COLO829 (cell line): ENCODE measurements at regions not wholly inside any gene's neighbourhood (a gene's known extent, or its start where the extent isn't known, plus 50 kb on each side); places are given as distances from the start of the nearest gene placed in this dataset.

Experiments used
- DNase-seq: peaks from one replicate; pipeline ENCODE4 v3.0.0; 2012; ENCODE audit warnings: low spot score

DNA sequence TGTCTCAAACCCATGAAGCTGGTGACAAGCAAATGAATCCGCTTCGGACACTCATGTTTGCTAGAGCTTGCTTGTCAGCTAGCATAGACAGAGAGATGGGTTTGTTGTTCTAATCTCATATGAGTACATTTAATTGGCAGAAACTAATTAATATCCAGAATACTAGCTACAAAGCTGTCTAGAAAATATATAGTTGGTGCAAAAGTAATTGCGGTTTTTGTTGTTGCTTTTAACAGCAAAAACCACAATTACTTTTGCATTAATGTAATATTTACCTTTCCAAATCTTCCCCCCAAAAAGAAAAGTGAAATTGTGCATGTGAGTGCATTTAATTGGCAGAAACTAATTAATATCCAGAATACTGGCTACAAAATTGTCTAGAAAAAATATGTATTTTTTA, 1115.2 kb downstream of the TDRD15 start:
- DNase-seq: no peak

DNA sequence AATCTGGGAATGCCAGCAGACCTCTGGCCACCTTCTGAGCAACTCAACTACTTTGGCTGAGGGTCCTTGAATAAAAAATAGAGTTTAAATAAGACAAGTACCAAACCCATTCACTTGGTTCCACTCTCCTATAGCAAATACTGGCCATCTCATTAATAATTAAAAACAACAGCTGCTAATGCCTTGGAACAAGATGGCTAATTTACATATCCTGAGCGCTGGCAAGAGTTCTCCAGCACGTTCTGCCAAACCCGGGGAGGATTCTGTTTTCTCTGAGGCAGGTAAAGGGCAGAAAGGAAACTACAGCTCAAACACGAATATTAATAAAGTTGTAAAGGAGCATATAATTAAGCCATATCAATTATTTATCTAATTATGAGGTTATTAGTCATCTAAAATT, 1123.7 kb downstream of the TDRD15 start:
- DNase-seq: no peak

DNA sequence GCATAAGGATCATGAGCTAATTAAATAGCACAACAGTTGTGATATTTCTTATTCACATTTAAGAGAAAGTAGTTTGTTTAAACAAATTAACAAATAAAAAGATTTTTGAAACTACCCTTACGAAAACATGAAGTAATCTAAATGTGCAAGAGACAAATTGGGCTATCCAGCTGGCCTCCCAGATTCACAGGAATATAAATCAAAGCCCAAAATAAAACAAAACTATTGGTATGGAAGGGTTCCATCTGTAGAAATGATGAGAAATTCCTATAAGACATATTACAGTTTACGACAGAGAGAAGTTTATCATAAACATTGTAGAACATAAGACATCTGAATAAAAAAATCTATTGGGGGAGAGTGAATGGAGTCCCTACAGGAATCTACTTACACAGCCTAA, 1125.1 kb downstream of the TDRD15 start:
- DNase-seq: no peak

DNA sequence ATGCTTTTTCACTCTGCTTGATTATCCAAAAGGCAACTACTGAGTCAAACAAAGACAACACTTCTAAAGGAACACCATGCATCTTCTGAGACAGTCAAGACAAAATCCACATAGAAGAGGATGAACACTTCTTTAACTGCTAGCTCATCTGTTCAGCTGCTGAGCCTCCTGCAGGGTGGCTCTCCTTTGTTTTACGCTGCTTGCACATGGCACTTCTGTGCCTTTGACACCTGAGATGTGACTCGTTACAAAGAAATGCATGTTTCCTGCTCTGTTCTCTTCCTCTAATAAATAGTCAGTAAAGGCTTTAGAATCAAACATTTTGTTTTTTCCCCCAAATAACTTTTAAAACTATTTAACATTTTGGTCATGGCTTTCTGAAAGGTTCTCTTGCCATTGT, 1129.4 kb downstream of the TDRD15 start:
- no peak for DNase-seq

DNA sequence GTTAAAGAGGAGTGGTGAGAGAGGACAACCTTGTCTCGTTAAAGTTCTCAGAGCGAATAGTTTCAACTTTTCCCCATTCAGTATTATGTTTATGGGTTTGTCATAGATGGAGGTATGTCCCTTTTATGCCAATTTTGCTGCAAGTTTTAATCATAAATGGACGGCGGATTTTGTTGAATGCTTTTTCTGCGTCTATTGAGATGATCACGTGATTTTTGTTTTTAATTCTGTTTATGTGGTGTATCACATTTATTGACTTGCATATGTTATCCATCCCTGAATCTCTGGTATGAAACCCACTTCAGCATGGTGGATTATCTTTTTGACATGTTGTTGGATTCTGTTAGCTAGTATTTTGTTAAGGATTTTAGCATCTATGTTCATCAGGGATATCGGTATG, 1123.8 kb upstream of the KLHL29 start:
- DNase-seq: no peak

DNA sequence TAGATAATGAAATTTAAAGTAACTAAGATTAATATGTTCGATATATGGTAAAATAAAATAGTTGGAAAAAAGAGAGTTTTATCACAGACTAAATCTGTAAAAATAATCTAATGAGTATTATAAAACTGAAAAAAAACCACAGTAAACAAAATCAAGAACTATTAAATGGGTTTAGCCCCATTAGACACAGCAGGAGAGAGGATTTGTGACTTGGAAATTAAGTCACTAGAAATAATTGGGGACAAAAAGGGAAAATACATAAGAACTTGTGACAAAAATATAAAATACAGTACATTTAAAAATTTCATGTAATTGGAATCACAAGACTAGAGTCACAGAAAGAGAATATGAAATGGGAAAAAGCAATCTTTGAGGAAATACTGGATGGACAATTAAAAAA, 1114.6 kb upstream of the KLHL29 start:
- no peak for DNase-seq

DNA sequence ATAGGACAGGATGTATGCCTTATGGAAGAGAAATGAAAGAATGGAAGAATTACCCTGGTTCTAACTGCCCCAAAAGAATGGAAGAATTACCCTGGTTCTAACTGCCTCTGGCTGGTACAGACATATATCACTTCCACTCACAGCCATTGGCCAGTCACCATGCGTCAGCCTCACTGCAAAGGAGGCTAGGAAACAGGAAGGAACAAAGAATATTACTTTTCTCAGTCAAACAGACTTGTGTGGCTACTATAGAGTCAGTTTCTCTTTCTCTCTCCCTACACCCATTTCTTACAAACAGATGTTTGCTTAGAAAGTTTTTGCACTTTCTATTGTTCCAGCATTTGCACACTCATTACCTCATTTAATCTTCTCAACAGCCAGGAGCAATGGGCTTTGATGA, 1111.1 kb upstream of the KLHL29 start:
- no peak for DNase-seq

DNA sequence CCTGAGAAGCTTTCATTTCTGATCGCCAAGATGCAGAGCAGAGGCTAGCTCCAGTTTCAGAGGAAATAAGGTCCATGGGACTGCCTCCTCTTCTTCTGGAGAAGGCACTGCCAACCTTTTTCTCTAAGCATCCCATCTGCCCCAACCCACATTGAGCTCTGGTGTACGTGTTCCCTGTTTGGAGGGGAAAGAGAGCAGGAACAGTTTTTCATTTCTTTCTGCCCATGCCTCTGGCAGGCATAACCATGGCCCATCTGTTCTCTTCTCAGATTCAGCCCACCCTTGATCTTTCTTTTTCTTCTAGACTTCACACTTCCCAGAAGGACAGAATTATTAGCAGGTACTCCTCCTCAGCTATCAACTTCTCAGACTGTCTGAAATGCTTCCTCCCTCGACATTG, 1110.3 kb upstream of the KLHL29 start:
- no peak for DNase-seq

DNA sequence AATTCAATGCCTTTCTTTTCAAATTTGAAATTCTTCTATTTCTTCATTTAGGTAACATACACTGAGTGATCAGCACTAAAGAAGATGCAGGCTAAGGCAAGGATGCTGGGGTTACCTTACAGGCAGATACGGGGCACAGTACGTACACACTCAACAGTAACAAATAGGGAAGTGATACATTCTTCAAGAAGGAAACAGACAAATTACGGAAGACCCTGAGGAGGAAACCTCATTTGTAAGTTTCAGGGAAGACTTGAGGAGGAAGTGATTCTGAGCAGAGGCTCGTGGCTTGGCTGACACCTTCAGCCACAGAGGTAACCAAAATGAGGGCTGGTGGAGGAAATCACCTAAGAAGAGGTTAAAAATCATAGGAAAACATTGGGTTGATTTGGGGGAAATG, 1108.3 kb upstream of the KLHL29 start:
- no peak for DNase-seq

DNA sequence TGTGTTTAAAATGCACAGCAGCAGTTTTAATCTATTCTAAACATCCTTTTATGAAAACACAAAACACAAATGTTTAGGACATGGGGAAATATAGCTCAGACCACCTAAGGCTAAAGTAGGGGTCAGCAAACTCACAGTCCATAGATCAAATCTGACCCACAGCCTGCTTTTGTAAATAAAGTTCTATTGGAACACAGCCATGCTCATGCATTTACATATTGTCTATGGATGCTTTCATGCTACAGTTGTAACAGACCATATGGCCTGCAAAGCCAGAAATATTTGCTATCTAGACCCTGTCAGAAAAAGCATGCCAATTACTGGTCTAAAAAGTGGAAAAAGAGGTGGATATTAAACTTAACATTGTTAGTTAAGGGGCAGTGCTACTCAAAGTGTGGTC, 1105.4 kb upstream of the KLHL29 start:
- no peak for DNase-seq

DNA sequence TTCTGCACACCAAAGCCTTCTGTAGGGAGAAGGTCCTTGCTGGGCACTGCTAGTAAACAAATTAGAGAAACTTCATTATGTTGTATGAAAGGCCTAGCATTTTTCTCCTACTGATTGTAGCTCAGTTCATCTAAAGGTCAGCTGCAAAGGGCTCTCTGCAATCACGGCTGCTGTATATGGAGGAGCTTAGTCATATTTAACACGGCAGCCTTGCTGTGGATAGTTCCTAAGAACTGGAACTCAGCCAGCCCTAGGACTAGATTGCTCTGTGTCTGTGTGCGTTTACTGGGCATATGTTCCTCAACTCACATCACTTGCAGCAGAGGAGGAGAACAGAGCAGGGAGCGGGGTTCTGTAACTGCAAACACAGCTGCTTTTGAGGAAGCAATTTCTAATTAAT, 1103.9 kb upstream of the KLHL29 start:
- DNase-seq: peak; percentile 46

DNA sequence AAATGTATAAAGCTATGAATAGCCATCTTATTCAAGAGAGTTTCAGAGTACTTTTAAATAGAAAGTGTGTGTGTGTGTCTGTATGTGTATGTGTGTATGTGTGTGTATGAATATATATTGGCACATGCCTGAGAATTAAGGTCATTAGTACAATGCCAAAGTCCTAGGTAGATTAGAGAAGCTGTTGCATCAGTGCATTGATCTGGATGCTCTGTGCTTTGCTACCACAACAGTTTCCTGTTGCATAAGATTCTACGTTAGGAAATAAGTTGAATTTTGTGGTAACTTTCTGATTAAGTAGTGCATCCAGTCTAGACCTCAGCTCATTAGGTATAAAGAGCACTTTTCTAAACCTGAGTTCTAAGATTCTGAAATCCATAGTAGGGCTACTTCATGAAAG, 1102.8 kb upstream of the KLHL29 start:
- no peak for DNase-seq

DNA sequence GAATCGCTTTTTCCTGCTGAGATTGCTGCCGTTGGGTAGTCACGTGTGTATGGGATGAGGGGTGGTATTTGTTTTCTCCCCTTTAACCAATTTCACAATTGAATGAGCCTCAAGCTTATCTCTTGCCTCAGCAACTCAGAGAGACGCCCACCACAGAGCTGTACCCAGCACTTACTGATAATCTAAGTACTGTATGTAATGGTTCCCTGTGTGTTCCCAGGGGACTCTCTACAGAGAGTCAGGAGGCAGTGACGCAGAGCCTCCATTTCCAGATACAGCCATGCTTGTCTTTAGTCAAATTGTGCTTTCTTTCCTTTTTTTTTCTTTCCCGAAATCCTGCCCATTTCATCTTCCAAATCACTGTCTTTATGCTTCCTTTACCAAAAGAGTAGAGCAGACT, 1102.1 kb upstream of the KLHL29 start:
- DNase-seq: no peak

DNA sequence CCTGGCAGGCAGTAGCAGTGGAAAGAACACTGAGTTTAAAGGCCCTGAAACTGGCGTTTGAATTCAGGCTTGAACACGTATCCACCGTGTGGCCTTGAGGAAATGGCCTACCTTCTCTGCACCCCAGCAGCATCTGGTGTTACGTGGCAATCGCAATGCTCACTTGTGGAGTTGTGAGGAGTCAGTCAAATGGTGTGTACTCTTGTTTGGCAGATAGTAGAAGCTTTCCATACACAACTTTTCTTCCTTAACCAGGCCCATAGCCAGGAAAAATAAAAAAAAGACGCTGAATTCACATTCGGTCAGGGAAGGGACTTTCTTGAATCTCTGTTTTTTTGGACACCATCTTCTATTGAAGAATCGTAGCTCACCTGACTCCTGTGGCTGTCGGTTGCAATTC, 1101.5 kb upstream of the KLHL29 start:
- no peak for DNase-seq

DNA sequence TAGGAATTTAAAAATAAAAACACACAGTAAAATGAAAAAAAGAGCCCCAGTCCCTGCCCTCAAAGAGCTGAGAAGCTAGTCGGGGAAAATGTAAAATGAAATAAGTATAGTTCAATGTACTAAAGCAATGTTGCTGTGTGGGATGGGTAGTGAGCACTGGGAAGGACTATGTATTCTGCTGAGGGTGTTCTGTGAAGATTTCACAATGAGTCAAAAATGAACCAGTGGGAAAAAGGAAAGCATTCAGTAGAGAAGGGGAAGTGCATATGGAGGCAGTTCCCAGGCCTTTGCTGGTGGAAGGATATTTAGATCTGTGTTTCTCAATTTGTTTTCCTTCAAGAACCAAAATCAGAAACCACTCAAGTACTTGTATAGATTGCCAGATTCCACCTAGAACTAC, 1094.7 kb upstream of the KLHL29 start:
- DNase-seq: no peak

DNA sequence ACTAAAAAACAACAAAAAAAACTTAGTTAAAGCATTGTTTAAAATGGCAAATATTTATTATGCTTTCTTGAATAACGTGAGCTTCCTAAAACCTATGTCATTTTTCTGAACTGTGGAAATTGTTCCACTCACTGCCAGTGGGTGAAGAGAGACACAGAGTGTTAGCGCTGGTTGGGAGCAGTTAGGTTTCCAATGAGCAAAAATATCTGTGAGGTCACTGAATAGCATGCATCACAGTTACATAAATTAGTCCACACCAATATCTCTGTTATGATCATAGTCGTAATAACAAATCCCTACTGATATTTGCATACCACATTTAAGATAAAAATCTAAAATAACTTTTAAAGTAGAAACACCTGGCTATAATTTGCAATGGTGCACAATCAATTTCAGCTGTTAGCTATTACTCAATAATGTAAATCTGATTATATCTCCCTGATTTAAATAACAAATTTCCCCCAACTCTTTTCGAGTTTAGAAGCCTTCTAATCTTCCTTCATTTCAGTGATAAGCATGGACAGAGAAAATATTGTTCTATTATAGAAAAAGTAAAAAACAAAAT, 1094.0 kb upstream of the KLHL29 start:
- DNase-seq: no peak

DNA sequence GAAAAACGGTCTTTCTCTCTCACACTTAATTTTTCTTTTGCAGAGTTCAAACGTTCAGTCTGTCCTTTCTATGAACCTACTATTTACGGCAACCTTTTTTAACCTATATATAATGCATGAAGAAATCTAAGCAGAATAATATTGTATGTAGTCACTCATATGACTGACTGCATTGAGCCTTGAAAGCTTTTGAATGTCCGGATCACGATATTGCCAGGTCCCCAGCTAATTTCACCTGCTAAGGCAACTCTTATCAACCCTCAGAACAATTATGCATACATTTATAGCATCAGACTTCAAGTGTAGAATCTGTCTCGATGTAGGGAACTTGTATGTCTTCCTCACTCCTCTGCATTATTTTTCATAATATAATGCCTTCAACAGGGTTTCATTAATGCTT, 1083.8 kb upstream of the KLHL29 start:
- no peak for DNase-seq

DNA sequence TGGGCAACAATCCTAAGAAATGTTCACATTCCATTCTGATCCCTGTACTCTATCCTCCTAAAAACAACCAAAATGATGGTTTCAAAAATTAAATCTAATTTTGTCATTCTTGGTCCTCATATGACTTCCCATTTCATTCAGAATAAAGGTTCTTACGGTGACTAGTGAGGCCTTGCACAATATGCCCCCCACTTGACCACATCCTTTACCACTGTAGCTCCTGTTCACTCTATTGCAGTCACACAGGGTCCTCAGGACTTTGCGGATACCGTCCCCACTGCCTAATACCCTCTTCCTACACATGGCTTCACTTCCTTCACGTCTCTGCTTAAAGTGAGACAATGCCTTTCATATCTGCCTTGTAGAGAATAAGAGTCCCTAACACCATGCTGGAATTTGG, 1058.7 kb upstream of the KLHL29 start:
- DNase-seq: no peak

DNA sequence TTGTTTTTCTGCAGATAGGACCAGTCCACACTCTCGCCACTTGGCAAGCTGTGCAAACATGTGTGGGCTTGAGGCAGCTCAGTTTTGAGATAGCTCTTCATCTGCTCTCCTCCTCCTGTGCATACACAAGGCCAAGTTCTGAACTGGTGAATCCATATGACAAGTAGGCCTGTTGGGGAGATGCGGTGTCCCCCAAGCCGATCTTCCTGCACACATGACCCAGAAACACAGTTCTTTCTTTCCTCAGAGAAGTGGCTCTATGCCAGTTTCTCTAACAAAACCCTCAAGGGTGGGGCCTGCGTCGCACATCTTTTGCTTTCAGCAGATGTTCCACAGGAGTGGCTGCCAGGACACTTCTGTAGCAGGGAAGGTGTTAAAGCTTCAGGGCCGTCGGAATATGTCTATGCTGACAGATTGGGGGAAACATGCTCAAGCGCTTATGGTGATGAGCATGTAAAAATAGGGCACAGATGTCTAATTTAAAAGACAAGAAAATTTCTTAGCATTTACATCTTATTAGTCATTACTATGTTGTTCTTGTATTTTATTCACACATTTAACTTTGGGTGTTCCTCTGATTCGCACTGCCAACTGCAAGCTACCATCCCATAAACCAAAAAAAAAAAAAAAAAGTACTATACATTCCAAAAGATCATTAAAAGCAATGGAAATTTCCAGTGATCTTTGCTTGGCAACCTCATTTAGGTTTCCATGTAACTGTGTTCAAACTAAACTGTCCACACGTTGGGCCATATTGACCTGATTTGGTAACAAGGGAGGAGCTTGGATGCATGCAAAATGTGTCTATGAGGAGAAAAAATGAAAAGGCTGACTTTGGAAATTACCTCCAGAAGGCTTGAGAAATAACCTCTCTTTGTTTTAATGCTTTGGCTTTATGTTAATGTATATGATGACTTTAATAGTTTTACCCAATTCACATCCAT, 1055.5 kb upstream of the KLHL29 start:
- no peak for DNase-seq

DNA sequence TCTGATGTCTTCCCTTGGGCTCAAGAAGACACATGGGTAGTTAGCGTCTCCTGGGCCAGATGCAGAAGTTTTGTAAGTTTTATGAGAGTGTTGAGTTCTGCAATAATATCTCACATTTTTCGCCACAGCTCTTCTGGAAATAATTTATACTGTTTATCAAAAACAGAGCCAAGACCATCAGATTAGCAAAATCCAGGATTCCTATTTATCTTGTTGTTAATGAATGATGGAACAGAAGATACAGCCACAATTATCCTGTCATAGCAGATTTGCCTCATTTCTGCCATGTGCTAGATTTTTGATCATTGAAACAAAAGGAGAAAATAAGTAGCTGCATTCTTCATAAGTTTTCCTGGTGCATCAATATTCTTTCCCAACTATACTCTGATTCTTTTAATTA, 1048.6 kb upstream of the KLHL29 start:
- no peak for DNase-seq

DNA sequence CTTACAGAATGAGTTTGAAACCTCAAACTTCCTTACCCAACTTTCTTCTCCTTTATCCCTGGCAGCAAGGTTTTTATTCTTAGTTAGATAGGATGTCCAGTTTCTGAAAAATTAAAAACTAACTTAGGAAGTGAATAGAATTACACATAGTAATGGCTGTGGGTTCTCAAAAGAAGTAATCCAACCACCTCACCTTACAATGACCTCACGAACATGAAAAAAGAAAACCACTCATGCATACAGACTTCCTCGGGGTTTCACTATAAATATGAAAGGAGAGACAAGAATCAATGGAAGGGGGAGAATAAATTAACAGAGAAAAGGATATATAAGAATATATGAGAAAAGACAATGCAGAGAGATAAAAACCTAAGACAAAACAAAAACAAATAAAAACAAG, 1044.3 kb upstream of the KLHL29 start:
- no peak for DNase-seq

DNA sequence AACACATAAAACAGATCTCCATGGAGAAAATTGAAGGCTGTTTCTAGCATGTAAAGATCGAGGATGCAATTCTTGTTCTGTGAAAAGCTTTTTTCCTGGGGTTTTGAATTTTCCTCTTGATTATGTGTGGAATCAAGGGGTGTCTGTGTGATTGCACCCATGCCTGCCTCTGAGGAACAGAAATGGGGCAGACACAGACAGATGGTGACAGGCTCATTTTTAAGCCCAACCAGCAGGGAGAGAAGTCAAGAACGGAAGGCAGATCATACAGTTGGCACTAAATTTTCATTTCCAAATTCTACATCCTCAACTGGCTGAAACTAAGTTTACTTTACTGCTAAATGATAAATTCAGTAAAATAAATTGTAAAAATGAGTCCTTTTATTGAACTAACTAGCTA, 1037.7 kb upstream of the KLHL29 start:
- no peak for DNase-seq

DNA sequence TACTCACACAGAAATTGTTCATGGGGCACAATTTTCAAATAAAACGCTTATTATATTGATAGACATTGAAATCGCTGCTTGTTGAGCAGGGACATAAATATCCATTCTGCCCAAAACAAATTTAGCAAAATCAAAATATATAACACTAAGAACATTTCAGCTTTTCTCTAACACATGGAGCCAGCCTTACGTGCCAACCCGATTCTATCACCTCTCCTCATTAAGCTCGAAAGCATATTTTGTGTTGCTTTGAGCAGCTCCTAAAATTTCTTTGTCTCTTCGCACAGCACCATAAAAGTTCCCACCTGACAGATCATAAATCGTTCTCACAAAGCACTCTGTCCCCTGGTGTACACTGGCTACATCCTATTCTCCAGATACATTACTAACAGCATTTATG, 1034.4 kb upstream of the KLHL29 start:
- no peak for DNase-seq

DNA sequence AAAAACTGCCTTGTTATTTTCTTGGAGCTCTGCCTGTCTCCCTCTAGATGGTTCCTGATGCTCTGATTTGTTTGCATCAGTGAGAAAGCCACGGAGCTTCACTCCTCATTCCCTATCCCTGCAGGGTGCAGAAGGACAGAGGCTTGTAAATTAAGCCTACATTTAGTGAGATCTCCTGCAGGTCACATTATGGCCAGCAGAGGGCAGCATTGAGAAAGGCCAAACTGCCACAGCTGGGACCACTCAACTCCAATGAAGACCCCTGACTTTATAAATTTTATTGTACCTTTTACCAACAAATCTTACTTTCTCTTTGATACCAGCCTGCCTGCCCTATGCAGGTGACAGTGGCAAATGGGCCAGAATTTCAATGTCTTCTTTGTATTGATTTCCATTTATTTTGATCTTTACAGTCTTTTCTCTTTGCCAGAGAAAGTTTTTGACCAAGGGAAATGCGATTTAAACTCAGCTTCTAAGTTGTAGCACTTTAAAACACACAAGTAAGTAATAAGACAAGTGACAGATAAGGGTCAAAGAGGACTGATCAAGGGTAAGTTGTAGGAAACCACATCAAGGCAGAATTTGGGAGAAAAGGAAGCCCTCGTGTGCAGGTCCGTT, 1029.1 kb upstream of the KLHL29 start:
- peak; percentile 56 for DNase-seq
